ENCODE measurements at regions not wholly inside any gene's neighbourhood (a gene's known extent, or its start where the extent isn't known, plus 50 kb on each side); places are given as distances from the start of the nearest gene placed in this dataset.

- no peak for DNase-seq (ENCODE audit: low spot score)
Measured at GRCh38 chr4:46684041-46684440, 225.0 kb downstream of the COX7B2 start.

DNA sequence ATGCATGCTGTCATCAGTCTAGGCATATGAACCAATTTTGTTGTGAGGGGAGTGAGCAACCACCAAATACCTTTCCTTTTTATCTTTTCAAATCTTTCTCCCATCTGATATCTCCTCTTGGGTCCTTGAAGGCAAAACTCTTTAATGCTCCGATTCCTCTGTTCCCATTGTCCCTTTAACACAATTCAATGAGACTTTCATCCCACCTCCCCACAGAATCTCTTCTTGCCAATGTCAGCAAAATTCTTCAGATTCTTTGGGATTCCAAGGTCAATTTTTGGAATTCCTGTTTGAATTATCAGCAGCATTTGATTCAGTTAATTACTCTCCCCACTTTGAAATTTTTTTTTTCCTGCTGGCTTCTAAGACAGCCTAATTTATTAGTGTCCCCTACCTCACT is 232.7 kb downstream of the COX7B2 start:
- no peak for DNase-seq (ENCODE audit: low spot score)

- no peak for DNase-seq (ENCODE audit: low spot score)
Measured at GRCh38 chr4:46674326-46674725, 234.7 kb downstream of the COX7B2 start.

DNA sequence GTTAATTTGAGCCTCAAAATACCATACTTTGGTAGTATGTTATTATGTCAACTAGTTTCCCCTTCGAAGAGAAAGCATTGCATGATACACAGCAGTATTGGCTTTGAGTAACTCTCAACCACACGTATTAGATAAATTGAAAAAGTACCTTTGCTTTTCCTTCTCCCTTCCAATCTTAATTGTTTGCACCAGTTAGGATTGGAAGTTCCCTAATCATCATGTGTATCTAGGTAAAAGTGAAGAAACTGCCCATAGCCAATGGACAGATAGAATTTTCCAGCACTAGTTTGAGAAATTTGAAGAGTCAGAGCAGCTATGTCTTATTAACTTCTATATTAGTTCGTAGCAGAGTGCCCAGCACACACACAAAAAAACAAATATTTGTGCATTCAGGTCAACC is 241.3 kb downstream of the COX7B2 start:
- no peak for DNase-seq (ENCODE audit: low spot score)

DNA sequence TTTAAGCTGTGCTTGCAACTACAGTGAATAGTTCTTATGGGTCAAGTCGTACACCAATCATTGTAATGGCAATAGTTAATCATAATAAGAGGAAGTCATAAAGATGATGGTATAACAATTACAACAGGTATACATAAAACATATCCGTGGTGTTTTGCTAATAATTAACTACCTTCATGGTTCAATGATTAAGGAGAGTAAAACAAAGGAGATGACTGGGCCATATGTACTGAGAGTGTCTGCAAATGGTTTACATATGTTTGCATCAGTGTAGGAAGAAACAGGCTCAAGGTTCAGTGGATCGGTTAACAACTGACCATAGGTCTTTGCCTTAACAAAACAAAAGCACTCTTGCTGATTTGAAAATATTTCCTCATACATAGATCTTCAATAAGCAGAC is 253.0 kb downstream of the COX7B2 start:
- no peak for DNase-seq (ENCODE audit: low spot score)

DNA sequence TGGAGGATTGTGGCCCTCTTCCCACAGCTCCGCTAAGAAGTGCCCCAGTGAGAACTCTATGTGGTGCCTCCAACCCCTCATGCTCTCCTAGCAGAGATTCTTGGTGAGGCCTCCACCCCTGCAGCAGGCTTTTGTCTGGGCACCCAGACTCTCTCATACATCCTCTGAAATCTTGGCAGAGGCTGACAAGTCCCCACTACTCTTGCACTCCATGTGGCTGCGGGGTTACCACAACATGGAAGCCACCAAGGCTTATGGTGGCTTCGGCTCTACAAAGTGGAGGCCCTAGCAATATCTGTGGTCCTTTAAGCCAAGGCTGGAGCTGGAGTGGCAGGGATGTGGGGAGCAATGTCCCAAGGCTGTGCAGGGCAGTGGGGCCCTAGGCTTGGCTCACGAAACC is 255.2 kb downstream of the COX7B2 start:
- DNase-seq (ENCODE audit: low spot score) = no peak

GRCh38 chr4:46649390-46649789 is 259.5 kb upstream of the GABRA2 start:
- no peak for DNase-seq (ENCODE audit: low spot score)

GRCh38 chr4:46648088-46648744 is 258.3 kb upstream of the GABRA2 start:
- DNase-seq (ENCODE audit: low spot score) = peak; percentile 4

DNA sequence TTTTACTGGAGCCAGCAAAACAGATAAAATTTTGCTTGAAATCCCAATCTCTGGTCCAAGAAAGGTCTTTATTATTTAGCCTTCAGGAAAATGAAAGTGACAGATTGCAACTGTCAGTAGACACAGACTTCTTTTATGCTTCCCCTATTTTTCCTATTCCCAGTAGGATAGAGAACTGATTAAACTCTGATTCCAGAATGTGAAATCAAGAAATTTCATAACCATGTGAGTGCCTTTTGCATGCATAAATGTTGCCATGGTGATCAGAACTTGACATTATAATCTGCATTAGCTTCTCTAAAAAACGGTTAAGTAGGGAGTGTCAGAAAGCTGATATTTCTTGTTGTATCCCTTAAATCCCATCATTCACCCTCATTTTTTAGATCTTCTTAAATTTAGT is 255.2 kb upstream of the GABRA2 start:
- no peak for DNase-seq (ENCODE audit: low spot score)

All from pons (tissue), 1 donor.